Activated CD4-positive, alpha-beta memory T cell treated with anti-CD3 and anti-CD28 coated beads, Interleukin-2, amount 10 ng/mL, durations not matched to agents 7 days and 5 days (primary cell): ENCODE measurements at regions not wholly inside any gene's neighbourhood (a gene's known extent, or its start where the extent isn't known, plus 50 kb on each side); places are given as distances from the start of the nearest gene placed in this dataset.

Experiments
- CTCF ChIA-PET: fragments of 350-600 bp; sonication (Branson Sonifier 250); formaldehyde crosslinking; loops from one replicate; lab custom pipeline; 2021; ENCODE audit warnings: antibody characterized with exemption, inconsistent platforms; lab: Charles Lee
- POLR2A ChIA-PET: fragments of 350-600 bp; sonication (Branson Sonifier 250); formaldehyde crosslinking; loops from one replicate; lab custom pipeline; 2021; ENCODE audit warnings: antibody characterized with exemption; lab: Charles Lee
- DNase-seq: peaks from one replicate; pipeline ENCODE4 v3.0.0-alpha.2; 2020
- H3K27ac Mint-ChIP-seq: one replicate; pipeline ENCODE4 v1.8.0; 2021; ENCODE audit warnings: mild to moderate bottlenecking, mixed read lengths
- H3K27me3 Mint-ChIP-seq: one replicate; pipeline ENCODE4 v1.8.0; 2021; ENCODE audit warnings: mixed read lengths
- H3K36me3 Mint-ChIP-seq: one replicate; pipeline ENCODE4 v1.8.0; 2021; ENCODE audit warnings: low read depth, mixed read lengths
- H3K4me1 Mint-ChIP-seq: one replicate; pipeline ENCODE4 v1.8.0; 2021; ENCODE audit warnings: mixed read lengths
- H3K4me3 Mint-ChIP-seq: one replicate; pipeline ENCODE4 v1.8.0; 2021; ENCODE audit warnings: mild to moderate bottlenecking, mixed read lengths
- H3K9me3 Mint-ChIP-seq: one replicate; pipeline ENCODE4 v1.8.0; 2021; ENCODE audit warnings: mixed read lengths

- Mint-ChIP-seq H3K4me3 (no peak overlapping the region), H3K9me3 (no peaks in the 10 kb centered on the region), H3K4me1 (no peaks in the 10 kb centered on the region), H3K27me3 (no peaks in the 10 kb centered on the region), H3K36me3 (no peaks in the 10 kb centered on the region), H3K27ac (no peak overlapping the region)
- CTCF ChIA-PET = no interaction called here
- POLR2A ChIA-PET = no interaction called here
- no peak for DNase-seq
These were observed 154.5 kb upstream of the GORAB start for GRCh38 chr1:170377440-170377839.

- no peaks in the 10 kb centered on the region for H3K36me3 Mint-ChIP-seq
- no peak overlapping the region for H3K27ac Mint-ChIP-seq
- no peaks in the 10 kb centered on the region for H3K4me1 Mint-ChIP-seq
- H3K4me3 Mint-ChIP-seq = no peak overlapping the region
- DNase-seq = no peak
- no peaks in the 10 kb centered on the region for H3K27me3 Mint-ChIP-seq
- POLR2A ChIA-PET = no interaction called here
- no peaks in the 10 kb centered on the region for H3K9me3 Mint-ChIP-seq
- CTCF ChIA-PET = no interaction called here
These were observed 153.9 kb upstream of the GORAB start for GRCh38 chr1:170377896-170378634.

DNA sequence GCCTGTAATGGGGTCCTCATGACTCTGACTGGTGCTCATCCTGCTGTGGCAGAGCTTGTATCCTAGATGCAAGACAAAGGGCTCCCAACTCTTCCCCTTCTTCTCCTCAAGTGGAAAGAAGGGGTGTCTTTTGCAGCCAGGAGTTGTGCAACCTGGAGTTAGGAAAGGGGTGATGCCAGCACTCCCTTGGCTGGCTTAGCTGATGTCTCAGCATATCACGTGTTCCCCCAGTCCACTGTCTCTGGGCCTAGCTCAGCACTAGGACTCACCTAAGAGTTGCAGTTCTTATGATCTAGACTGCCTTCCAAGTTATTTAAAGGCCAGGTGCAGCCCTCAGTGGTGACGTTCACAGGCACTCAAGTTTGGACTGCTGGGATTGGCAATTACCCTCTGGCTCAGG is 146.2 kb upstream of the GORAB start:
- H3K4me3 Mint-ChIP-seq = no peak overlapping the region
- no peaks in the 10 kb centered on the region for H3K4me1 Mint-ChIP-seq
- no peaks in the 10 kb centered on the region for H3K27me3 Mint-ChIP-seq
- ChIA-PET CTCF (no interaction called here), POLR2A (no interaction called here)
- H3K36me3 Mint-ChIP-seq = no peaks in the 10 kb centered on the region
- no peak for DNase-seq
- no peak overlapping the region for H3K27ac Mint-ChIP-seq
- no peaks in the 10 kb centered on the region for H3K9me3 Mint-ChIP-seq

DNA sequence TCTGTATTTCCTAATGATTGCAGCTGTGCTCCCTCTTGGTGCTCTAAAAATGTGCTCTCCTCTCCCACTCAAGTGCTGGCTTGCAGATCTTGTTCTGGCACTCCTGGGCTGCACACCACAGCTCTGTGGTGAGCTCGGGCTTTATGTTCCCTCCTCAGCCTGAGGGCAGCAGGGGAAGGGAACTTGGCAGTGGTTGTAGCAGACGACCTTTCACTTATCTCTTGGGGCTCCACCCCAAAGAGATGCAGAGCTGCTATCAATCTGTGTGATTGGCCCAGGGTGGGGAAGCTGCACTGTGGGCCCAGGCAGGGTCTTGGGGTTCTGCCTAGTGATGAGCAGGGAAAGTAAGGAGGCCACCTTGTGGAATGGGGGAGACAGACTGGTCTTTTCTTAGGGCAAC is 143.5 kb upstream of the GORAB start:
- ChIA-PET CTCF (no interaction called here), POLR2A (no interaction called here)
- Mint-ChIP-seq H3K27me3 (peaks cover 1% of the 10 kb centered on the region), H3K4me1 (no peaks in the 10 kb centered on the region), H3K36me3 (no peaks in the 10 kb centered on the region), H3K9me3 (no peaks in the 10 kb centered on the region), H3K27ac (no peak overlapping the region), H3K4me3 (no peak overlapping the region)
- no peak for DNase-seq

DNA sequence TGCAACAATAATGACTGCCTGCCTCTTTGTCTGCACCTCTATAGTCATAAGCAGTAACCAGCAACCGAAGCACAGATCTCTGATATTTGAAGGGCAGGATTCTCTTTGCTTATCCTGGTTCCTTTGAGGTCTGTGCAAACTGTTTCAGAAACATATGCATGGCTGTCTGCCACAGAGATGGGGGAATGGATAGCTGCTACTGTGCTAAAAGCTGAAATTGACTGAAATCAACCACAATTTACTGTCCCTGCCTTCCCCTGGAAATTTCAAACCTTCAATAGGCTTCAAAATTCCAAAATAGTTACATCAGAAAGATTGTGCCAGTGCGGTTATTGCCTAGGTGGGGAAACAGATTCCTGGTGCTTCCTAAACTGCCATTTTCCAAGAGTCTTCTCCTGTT is 136.8 kb upstream of the GORAB start:
- ChIA-PET POLR2A (no interaction called here), CTCF (no interaction called here)
- DNase-seq = no peak
- Mint-ChIP-seq H3K4me1 (no peaks in the 10 kb centered on the region), H3K4me3 (no peak overlapping the region), H3K27ac (no peak overlapping the region), H3K9me3 (no peaks in the 10 kb centered on the region), H3K36me3 (no peaks in the 10 kb centered on the region), H3K27me3 (peaks cover 1% of the 10 kb centered on the region)

- no peak overlapping the region for H3K4me3 Mint-ChIP-seq
- no peak overlapping the region for H3K27ac Mint-ChIP-seq
- no peaks in the 10 kb centered on the region for H3K9me3 Mint-ChIP-seq
- ChIA-PET CTCF (no interaction called here), POLR2A (no interaction called here)
- DNase-seq = no peak
- H3K4me1 Mint-ChIP-seq = no peaks in the 10 kb centered on the region
- H3K36me3 Mint-ChIP-seq = no peaks in the 10 kb centered on the region
- no peaks in the 10 kb centered on the region for H3K27me3 Mint-ChIP-seq
These were observed 134.9 kb upstream of the GORAB start for GRCh38 chr1:170397061-170397460.

GRCh38 chr1:170402476-170403311 is 129.3 kb upstream of the GORAB start:
- no peak overlapping the region for H3K27ac Mint-ChIP-seq
- H3K27me3 Mint-ChIP-seq = no peaks in the 10 kb centered on the region
- no peaks in the 10 kb centered on the region for H3K9me3 Mint-ChIP-seq
- no peak overlapping the region for H3K4me3 Mint-ChIP-seq
- ChIA-PET POLR2A (no interaction called here), CTCF (no interaction called here)
- no peaks in the 10 kb centered on the region for H3K4me1 Mint-ChIP-seq
- no peak for DNase-seq
- no peaks in the 10 kb centered on the region for H3K36me3 Mint-ChIP-seq

- H3K27me3 Mint-ChIP-seq = peaks cover 2% of the 10 kb centered on the region
- no peaks in the 10 kb centered on the region for H3K9me3 Mint-ChIP-seq
- H3K4me1 Mint-ChIP-seq = no peaks in the 10 kb centered on the region
- H3K4me3 Mint-ChIP-seq = no peak overlapping the region
- POLR2A ChIA-PET = no interaction called here
- no peak overlapping the region for H3K27ac Mint-ChIP-seq
- CTCF ChIA-PET = no interaction called here
- no peak for DNase-seq
- H3K36me3 Mint-ChIP-seq = no peaks in the 10 kb centered on the region
These were observed 124.8 kb upstream of the GORAB start for GRCh38 chr1:170407138-170407537.

GRCh38 chr1:170407581-170407980 is 124.4 kb upstream of the GORAB start:
- no peaks in the 10 kb centered on the region for H3K36me3 Mint-ChIP-seq

GRCh38 chr1:170410401-170411166 is 121.4 kb upstream of the GORAB start:
- DNase-seq = no peak
- ChIA-PET CTCF (no interaction called here), POLR2A (no interaction called here)
- Mint-ChIP-seq H3K36me3 (no peaks in the 10 kb centered on the region), H3K4me3 (no peak overlapping the region), H3K27ac (no peak overlapping the region), H3K4me1 (no peaks in the 10 kb centered on the region), H3K27me3 (peaks cover 2% of the 10 kb centered on the region), H3K9me3 (no peaks in the 10 kb centered on the region)

More at GRCh38 chr1:170407581-170407980, 124.4 kb upstream of the GORAB start:
- ChIA-PET POLR2A (no interaction called here), CTCF (no interaction called here)
- Mint-ChIP-seq H3K9me3 (no peaks in the 10 kb centered on the region), H3K4me1 (no peaks in the 10 kb centered on the region), H3K27me3 (peaks cover 2% of the 10 kb centered on the region), H3K27ac (no peak overlapping the region), H3K4me3 (no peak overlapping the region)
- DNase-seq = no peak

DNA sequence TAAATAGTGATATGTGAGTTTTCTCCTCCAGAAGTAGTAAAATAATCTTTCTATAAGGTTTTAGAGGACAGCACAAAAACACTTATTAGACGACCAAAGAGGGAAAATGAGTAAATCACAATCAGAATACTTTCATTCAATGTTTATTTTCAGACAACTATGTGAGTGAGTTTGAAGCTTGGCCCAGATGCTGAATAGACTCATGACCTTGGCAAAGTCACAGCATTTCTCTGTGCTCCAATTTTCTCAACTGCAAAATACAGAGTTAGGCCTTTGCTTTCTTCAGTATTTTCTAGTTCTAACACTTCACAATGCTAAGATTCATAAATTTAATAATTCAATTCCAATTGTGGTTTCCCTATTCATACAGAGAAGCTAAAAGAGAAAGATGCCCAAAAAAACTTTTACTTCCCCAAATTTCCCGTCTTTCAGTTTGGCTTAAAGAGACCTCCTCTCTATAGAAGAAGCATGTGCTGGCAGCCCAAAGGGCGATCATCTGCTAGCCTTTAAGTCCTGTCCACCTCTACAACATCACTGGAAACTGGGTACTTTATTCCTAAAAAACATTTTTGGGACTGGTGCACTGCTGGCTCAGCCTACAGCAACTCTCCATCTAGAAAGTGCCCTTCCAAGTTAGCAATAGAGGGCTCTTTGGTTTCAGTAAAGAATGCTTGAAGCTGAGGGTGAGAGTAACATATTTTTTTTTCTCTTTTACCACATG is 116.8 kb upstream of the GORAB start:
- DNase-seq = no peak
- ChIA-PET POLR2A (no interaction called here), CTCF (no interaction called here)
- Mint-ChIP-seq H3K36me3 (no peaks in the 10 kb centered on the region), H3K4me1 (no peaks in the 10 kb centered on the region), H3K27ac (no peak overlapping the region), H3K4me3 (no peak overlapping the region), H3K9me3 (no peaks in the 10 kb centered on the region), H3K27me3 (peaks cover 2% of the 10 kb centered on the region)

GRCh38 chr1:170415710-170416372 is 116.1 kb upstream of the GORAB start:
- no peaks in the 10 kb centered on the region for H3K4me1 Mint-ChIP-seq
- ChIA-PET CTCF (no interaction called here), POLR2A (no interaction called here)
- no peak overlapping the region for H3K27ac Mint-ChIP-seq
- DNase-seq = no peak
- H3K9me3 Mint-ChIP-seq = no peaks in the 10 kb centered on the region
- H3K27me3 Mint-ChIP-seq = peaks cover 2% of the 10 kb centered on the region
- no peak overlapping the region for H3K4me3 Mint-ChIP-seq
- no peaks in the 10 kb centered on the region for H3K36me3 Mint-ChIP-seq
